ENCODE measurements at regions not wholly inside any gene's neighbourhood (a gene's known extent, or its start where the extent isn't known, plus 50 kb on each side); places are given as distances from the start of the nearest gene placed in this dataset.
"Not testable (repeated sequence)": the region's sequence is repeated elsewhere in the genome, so short reads cannot be mapped to it uniquely, and the experiment has no call there.

GRCh38 chr5:114729986-114730385 lies 368.1 kb downstream of the KCNN2 start:
- H3K4me3 ChIP-seq (ENCODE audit: low read depth, low read length) = no peak overlapping the region
- no peak overlapping the region for H3K27ac ChIP-seq (ENCODE audit: insufficient read depth, low read length, poor library complexity, severe bottlenecking)
- Mint-ChIP-seq H3K4me1 (no peaks in the 10 kb centered on the region), H3K9me3 (peaks cover 0 to 14% (median 2%) of the 10 kb centered on the region in 7 donors), H3K27ac (no peak overlapping the region), H3K4me3 (no peak overlapping the region), H3K27me3 (no peaks in the 10 kb centered on the region), H3K36me3 (no peaks in the 10 kb centered on the region)
- no peak for ATAC-seq (ENCODE audit: low read depth in 2 of 2)
- no peaks in the 10 kb centered on the region for H3K27me3 ChIP-seq (ENCODE audit: control insufficient read depth, insufficient read depth, low read length)
- H3K36me3 ChIP-seq (ENCODE audit: control insufficient read depth, insufficient read depth, low read length) = no peaks in the 10 kb centered on the region
- no peaks in the 10 kb centered on the region for H3K9me3 ChIP-seq (ENCODE audit: control insufficient read depth in 2 of 2, low read length in 2 of 2)
- DNase-seq = no peak
- no peaks in the 10 kb centered on the region for H3K4me1 ChIP-seq (ENCODE audit: control insufficient read depth, insufficient read depth, low read length, poor library complexity, severe bottlenecking)

- Mint-ChIP-seq H3K36me3 (no peaks in the 10 kb centered on the region), H3K4me1 (no peaks in the 10 kb centered on the region), H3K9me3 (peaks cover 0 to 14% (median 2%) of the 10 kb centered on the region in 7 donors), H3K4me3 (no peak overlapping the region), H3K27me3 (no peaks in the 10 kb centered on the region), H3K27ac (no peak overlapping the region)
- Histone ChIP-seq H3K27ac (ENCODE audit: insufficient read depth, low read length, poor library complexity, severe bottlenecking) (no peak overlapping the region), H3K36me3 (ENCODE audit: control insufficient read depth, insufficient read depth, low read length) (no peaks in the 10 kb centered on the region), H3K4me3 (ENCODE audit: low read depth, low read length) (no peak overlapping the region), H3K4me1 (ENCODE audit: control insufficient read depth, insufficient read depth, low read length, poor library complexity, severe bottlenecking) (no peaks in the 10 kb centered on the region), H3K9me3 (ENCODE audit: control insufficient read depth in 2 of 2, low read length in 2 of 2) (no peaks in the 10 kb centered on the region), H3K27me3 (ENCODE audit: control insufficient read depth, insufficient read depth, low read length) (no peaks in the 10 kb centered on the region)
- ATAC-seq (ENCODE audit: low read depth in 2 of 2) (no peak), DNase-seq (no peak)
Measured at GRCh38 chr5:114727358-114727757, 365.5 kb downstream of the KCNN2 start.

GRCh38 chr5:114726131-114726530 lies 364.3 kb downstream of the KCNN2 start:
- Histone ChIP-seq H3K36me3 (ENCODE audit: control insufficient read depth, insufficient read depth, low read length) (no peaks in the 10 kb centered on the region), H3K4me3 (ENCODE audit: low read depth, low read length) (no peak overlapping the region), H3K4me1 (ENCODE audit: control insufficient read depth, insufficient read depth, low read length, poor library complexity, severe bottlenecking) (no peaks in the 10 kb centered on the region), H3K27me3 (ENCODE audit: control insufficient read depth, insufficient read depth, low read length) (no peaks in the 10 kb centered on the region), H3K27ac (ENCODE audit: insufficient read depth, low read length, poor library complexity, severe bottlenecking) (no peak overlapping the region), H3K9me3 (ENCODE audit: control insufficient read depth in 2 of 2, low read length in 2 of 2) (no peaks in the 10 kb centered on the region)
- Mint-ChIP-seq H3K4me1 (no peaks in the 10 kb centered on the region), H3K27ac (no peak overlapping the region), H3K27me3 (no peaks in the 10 kb centered on the region), H3K36me3 (no peaks in the 10 kb centered on the region), H3K4me3 (no peak overlapping the region), H3K9me3 (peaks cover 0 to 14% (median 2%) of the 10 kb centered on the region in 7 donors)
- no peak for ATAC-seq (ENCODE audit: low read depth in 2 of 2)
- no peak for DNase-seq

GRCh38 chr5:114719268-114719667 lies 357.4 kb downstream of the KCNN2 start:
- Mint-ChIP-seq H3K4me1 (no peaks in the 10 kb centered on the region), H3K27me3 (no peaks in the 10 kb centered on the region), H3K27ac (no peak overlapping the region), H3K36me3 (no peaks in the 10 kb centered on the region), H3K9me3 (peaks cover 0 to 17% (median 7%) of the 10 kb centered on the region in 7 donors), H3K4me3 (no peak overlapping the region)
- Histone ChIP-seq H3K27me3 (ENCODE audit: control insufficient read depth, insufficient read depth, low read length) (no peaks in the 10 kb centered on the region), H3K4me3 (ENCODE audit: low read depth, low read length) (no peak overlapping the region), H3K9me3 (ENCODE audit: control insufficient read depth in 2 of 2, low read length in 2 of 2) (peaks cover 0 to 1% of the 10 kb centered on the region in 2 experiments), H3K36me3 (ENCODE audit: control insufficient read depth, insufficient read depth, low read length) (no peaks in the 10 kb centered on the region), H3K4me1 (ENCODE audit: control insufficient read depth, insufficient read depth, low read length, poor library complexity, severe bottlenecking) (no peaks in the 10 kb centered on the region), H3K27ac (ENCODE audit: insufficient read depth, low read length, poor library complexity, severe bottlenecking) (no peak overlapping the region)
- ATAC-seq (ENCODE audit: low read depth in 2 of 2) = no peak
- no peak for DNase-seq

GRCh38 chr5:114716955-114717354 lies 355.1 kb downstream of the KCNN2 start:
- Histone ChIP-seq H3K27me3 (ENCODE audit: control insufficient read depth, insufficient read depth, low read length) (no peaks in the 10 kb centered on the region), H3K36me3 (ENCODE audit: control insufficient read depth, insufficient read depth, low read length) (no peaks in the 10 kb centered on the region), H3K27ac (ENCODE audit: insufficient read depth, low read length, poor library complexity, severe bottlenecking) (no peak overlapping the region), H3K4me1 (ENCODE audit: control insufficient read depth, insufficient read depth, low read length, poor library complexity, severe bottlenecking) (no peaks in the 10 kb centered on the region), H3K9me3 (ENCODE audit: control insufficient read depth in 2 of 2, low read length in 2 of 2) (peaks cover 0 to 1% of the 10 kb centered on the region in 2 experiments), H3K4me3 (ENCODE audit: low read depth, low read length) (no peak overlapping the region)
- H3K27ac Mint-ChIP-seq = no peak overlapping the region
- no peaks in the 10 kb centered on the region for H3K4me1 Mint-ChIP-seq
- no peaks in the 10 kb centered on the region for H3K27me3 Mint-ChIP-seq
- no peak for DNase-seq
- no peak for ATAC-seq (ENCODE audit: low read depth in 2 of 2)
- no peak overlapping the region for H3K4me3 Mint-ChIP-seq
- no peaks in the 10 kb centered on the region for H3K36me3 Mint-ChIP-seq
- peaks cover 0 to 12% (median 5%) of the 10 kb centered on the region in 7 donors for H3K9me3 Mint-ChIP-seq

GRCh38 chr5:114704225-114704893 lies 342.5 kb downstream of the KCNN2 start:
- H3K27ac Mint-ChIP-seq = not testable (repeated sequence)

GRCh38 chr5:114702731-114703130 lies 340.9 kb downstream of the KCNN2 start:
- Mint-ChIP-seq H3K4me3 (no peak overlapping the region), H3K9me3 (peaks cover 0 to 5% (median 0%) of the 10 kb centered on the region in 7 donors), H3K27ac (no peak overlapping the region), H3K36me3 (no peaks in the 10 kb centered on the region), H3K4me1 (no peaks in the 10 kb centered on the region), H3K27me3 (no peaks in the 10 kb centered on the region)
- H3K4me1 ChIP-seq (ENCODE audit: control insufficient read depth, insufficient read depth, low read length, poor library complexity, severe bottlenecking) = no peaks in the 10 kb centered on the region
- DNase-seq (no peak), ATAC-seq (ENCODE audit: low read depth in 2 of 2) (no peak)
- H3K4me3 ChIP-seq (ENCODE audit: low read depth, low read length) = no peak overlapping the region
- H3K9me3 ChIP-seq (ENCODE audit: control insufficient read depth in 2 of 2, low read length in 2 of 2) = no peaks in the 10 kb centered on the region
- no peaks in the 10 kb centered on the region for H3K27me3 ChIP-seq (ENCODE audit: control insufficient read depth, insufficient read depth, low read length)
- H3K27ac ChIP-seq (ENCODE audit: insufficient read depth, low read length, poor library complexity, severe bottlenecking) = no peak overlapping the region
- H3K36me3 ChIP-seq (ENCODE audit: control insufficient read depth, insufficient read depth, low read length) = no peaks in the 10 kb centered on the region

More at GRCh38 chr5:114704225-114704893, 342.5 kb downstream of the KCNN2 start:
- not testable (repeated sequence) for H3K27ac ChIP-seq (ENCODE audit: insufficient read depth, low read length, poor library complexity, severe bottlenecking); H3K4me1 ChIP-seq (ENCODE audit: control insufficient read depth, insufficient read depth, low read length, poor library complexity, severe bottlenecking); DNase-seq; H3K9me3 Mint-ChIP-seq; H3K4me1 Mint-ChIP-seq; ATAC-seq (ENCODE audit: low read depth in 2 of 2); H3K36me3 ChIP-seq (ENCODE audit: control insufficient read depth, insufficient read depth, low read length); H3K9me3 ChIP-seq (ENCODE audit: control insufficient read depth in 2 of 2, low read length in 2 of 2); H3K36me3 Mint-ChIP-seq; H3K4me3 Mint-ChIP-seq; H3K27me3 ChIP-seq (ENCODE audit: control insufficient read depth, insufficient read depth, low read length); H3K4me3 ChIP-seq (ENCODE audit: low read depth, low read length); H3K27me3 Mint-ChIP-seq

GRCh38 chr5:114702136-114702535 lies 340.3 kb downstream of the KCNN2 start:
- Mint-ChIP-seq H3K4me1 (no peaks in the 10 kb centered on the region), H3K27ac (no peak overlapping the region), H3K36me3 (no peaks in the 10 kb centered on the region)

More at GRCh38 chr5:114702136-114702535, 340.3 kb downstream of the KCNN2 start:
- DNase-seq (no peak), ATAC-seq (ENCODE audit: low read depth in 2 of 2) (no peak)
- H3K9me3 ChIP-seq (ENCODE audit: control insufficient read depth in 2 of 2, low read length in 2 of 2) = no peaks in the 10 kb centered on the region
- H3K4me3 ChIP-seq (ENCODE audit: low read depth, low read length) = no peak overlapping the region
- peaks cover 0 to 5% (median under 1%) of the 10 kb centered on the region in 7 donors for H3K9me3 Mint-ChIP-seq
- H3K4me1 ChIP-seq (ENCODE audit: control insufficient read depth, insufficient read depth, low read length, poor library complexity, severe bottlenecking) = no peaks in the 10 kb centered on the region
- no peak overlapping the region for H3K27ac ChIP-seq (ENCODE audit: insufficient read depth, low read length, poor library complexity, severe bottlenecking)
- H3K4me3 Mint-ChIP-seq = no peak overlapping the region
- no peaks in the 10 kb centered on the region for H3K27me3 ChIP-seq (ENCODE audit: control insufficient read depth, insufficient read depth, low read length)
- H3K27me3 Mint-ChIP-seq = no peaks in the 10 kb centered on the region
- no peaks in the 10 kb centered on the region for H3K36me3 ChIP-seq (ENCODE audit: control insufficient read depth, insufficient read depth, low read length)

All from CD4-positive, CD25-positive, alpha-beta regulatory T cell (primary cell).